HEK293 (cell line): ENCODE measurements at regions not wholly inside any gene's neighbourhood (a gene's known extent, or its start where the extent isn't known, plus 50 kb on each side); places are given as distances from the start of the nearest gene placed in this dataset.

Experiments
- CTCF ChIA-PET: fragments of 350-600 bp; formaldehyde crosslinking; extraction: SDS; loops from one replicate; lab custom pipeline; 2021; ENCODE audit warnings: antibody characterized with exemption; lab: Yijun Ruan, JAX
- POLR2A ChIA-PET: fragments of 300-600 bp; formaldehyde crosslinking; extraction: SDS; loops from one replicate; lab custom pipeline; 2020; ENCODE audit warnings: antibody characterized with exemption, inconsistent platforms; lab: Yijun Ruan, JAX
- H3K27ac ChIP-seq: fragments of 200-500 bp; sonication (Bioruptor generic); 2 replicates; pipeline ENCODE4 v1.5.1; 2014; ENCODE audit warnings: low read depth, low read length, control low read depth, inconsistent platforms; ENCODE audit errors: extremely low read depth
- H3K36me3 ChIP-seq, 2 experiments: fragments of 200-500 bp in 1 of 2; sonication (Bioruptor generic) in 1 of 2; 1 replicate in 1 of 2; 2 replicates in 1 of 2; pipeline ENCODE4 v1.5.1; 2014 to 2017; ENCODE audit warnings: inconsistent platforms in 2 of 2, low read length in 2 of 2; ENCODE audit not compliant: control insufficient read depth in 2 of 2, insufficient read depth in 1 of 2
- H3K4me1 ChIP-seq: fragments of 200-500 bp; sonication (Bioruptor generic); 2 replicates; pipeline ENCODE4 v1.5.1; 2014; ENCODE audit warnings: mild to moderate bottlenecking, low read length, inconsistent platforms; ENCODE audit not compliant: control insufficient read depth, insufficient read depth
- H3K4me3 ChIP-seq: 2 replicates; pipeline ENCODE4 v1.5.1; 2011; ENCODE audit warnings: low read depth, mild to moderate bottlenecking, control low read depth, low read length, moderate library complexity
- H3K9me3 ChIP-seq: fragments of 200-500 bp; sonication (Bioruptor generic); 2 replicates; pipeline ENCODE4 v1.5.1; 2014; ENCODE audit warnings: low read depth, low read length, inconsistent platforms; ENCODE audit not compliant: control insufficient read depth, insufficient read depth
- REST ChIP-seq: fragments of 450-650 bp; formaldehyde crosslinking; IDR thresholded peaks from 2 replicates; pipeline ENCODE4 v1.5.1; 2016; ENCODE audit warnings: missing biosample characterization, missing genetic modification characterization
- TCF7L2 ChIP-seq: IDR thresholded peaks from 2 replicates; pipeline ENCODE4 v1.6.1; 2011; ENCODE audit warnings: low read depth, mild to moderate bottlenecking, inconsistent platforms, low read length, moderate library complexity, borderline replicate concordance
- ZBTB11 ChIP-seq: fragments of 450-650 bp; formaldehyde crosslinking; conservative IDR thresholded peaks from 2 replicates; pipeline ENCODE4 v1.5.1; 2016; ENCODE audit warnings: low read depth, missing biosample characterization, missing genetic modification characterization
- ZNF2 ChIP-seq: fragments of 450-650 bp; formaldehyde crosslinking; IDR thresholded peaks from 2 replicates; pipeline ENCODE4 v1.5.1; 2016; ENCODE audit warnings: missing biosample characterization, missing genetic modification characterization
- ZNF280D ChIP-seq: fragments of 450-650 bp; formaldehyde crosslinking; IDR thresholded peaks from 2 replicates; pipeline ENCODE4 v1.5.1; 2016; ENCODE audit warnings: missing biosample characterization, missing genetic modification characterization
- ZNF311 ChIP-seq: fragments of 450-650 bp; formaldehyde crosslinking; IDR thresholded peaks from 2 replicates; pipeline ENCODE4 v1.5.1; 2017; ENCODE audit warnings: missing biosample characterization, missing genetic modification characterization, borderline replicate concordance
- ZNF426 ChIP-seq: fragments of 450-650 bp; formaldehyde crosslinking; IDR thresholded peaks from 2 replicates; pipeline ENCODE4 v1.5.1; 2017; ENCODE audit warnings: missing biosample characterization, missing genetic modification characterization, mild to moderate bottlenecking, inconsistent platforms, moderate library complexity
- ZNF555 ChIP-seq: fragments of 450-650 bp; formaldehyde crosslinking; conservative IDR thresholded peaks from 2 replicates; pipeline ENCODE4 v1.5.1; 2017; ENCODE audit warnings: missing biosample characterization, mild to moderate bottlenecking, missing genetic modification characterization, inconsistent platforms
- ZNF623 ChIP-seq: fragments of 450-650 bp; formaldehyde crosslinking; IDR thresholded peaks from 2 replicates; pipeline ENCODE4 v1.5.1; 2016; ENCODE audit warnings: missing biosample characterization, missing genetic modification characterization
- ZNF830 ChIP-seq: fragments of 450-650 bp; IDR thresholded peaks from 2 replicates; pipeline ENCODE4 v1.5.0; 2018; ENCODE audit warnings: missing biosample characterization, missing genetic modification characterization, low read depth, mild to moderate bottlenecking, moderate library complexity

DNA sequence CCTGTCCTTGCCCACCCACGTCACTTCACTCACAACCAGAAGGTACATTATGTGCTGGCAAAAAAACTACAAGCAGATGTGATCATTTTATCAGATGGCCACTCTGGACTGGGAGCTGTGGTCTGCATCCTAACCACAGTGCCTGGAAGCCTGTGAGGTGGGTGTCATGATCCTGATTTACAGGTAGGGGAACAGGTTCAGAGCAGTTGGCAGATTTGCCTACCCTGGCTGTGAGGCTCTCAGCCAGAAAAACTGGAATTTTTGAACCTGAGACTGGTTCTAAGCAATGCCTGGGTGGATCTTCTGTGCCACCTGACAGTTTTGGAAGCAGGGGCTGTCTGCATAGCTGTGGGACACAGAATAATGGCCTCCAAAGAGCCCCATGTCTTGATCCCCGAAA is 150.8 kb downstream of the SYF2 start:
- no peaks in the 10 kb centered on the region for H3K9me3 ChIP-seq
- no peaks in the 10 kb centered on the region for H3K36me3 ChIP-seq
- no peaks in the 10 kb centered on the region for H3K4me1 ChIP-seq
- TF ChIP-seq ZBTB11 (tag by site-specific recombination), result no peak
- no peak for TF ChIP-seq ZNF426
- TF ChIP-seq TCF7L2, result no peak
- no peak for TF ChIP-seq REST (tag by site-specific recombination)
- TF ChIP-seq ZNF830 (tag by site-specific recombination), result no peak
- no peak for TF ChIP-seq ZNF311 (tag by site-specific recombination)
- no peak for TF ChIP-seq ZNF555
- POLR2A ChIA-PET, result no interaction called here
- H3K4me3 ChIP-seq, result no peak overlapping the region
- CTCF ChIA-PET, result interaction anchor here (1.1 kb wide), 1 partner anchor 44 kb away, joined by 5 read pairs; no protein-coding TSS in a partner anchor
- no peak overlapping the region for H3K27ac ChIP-seq

DNA sequence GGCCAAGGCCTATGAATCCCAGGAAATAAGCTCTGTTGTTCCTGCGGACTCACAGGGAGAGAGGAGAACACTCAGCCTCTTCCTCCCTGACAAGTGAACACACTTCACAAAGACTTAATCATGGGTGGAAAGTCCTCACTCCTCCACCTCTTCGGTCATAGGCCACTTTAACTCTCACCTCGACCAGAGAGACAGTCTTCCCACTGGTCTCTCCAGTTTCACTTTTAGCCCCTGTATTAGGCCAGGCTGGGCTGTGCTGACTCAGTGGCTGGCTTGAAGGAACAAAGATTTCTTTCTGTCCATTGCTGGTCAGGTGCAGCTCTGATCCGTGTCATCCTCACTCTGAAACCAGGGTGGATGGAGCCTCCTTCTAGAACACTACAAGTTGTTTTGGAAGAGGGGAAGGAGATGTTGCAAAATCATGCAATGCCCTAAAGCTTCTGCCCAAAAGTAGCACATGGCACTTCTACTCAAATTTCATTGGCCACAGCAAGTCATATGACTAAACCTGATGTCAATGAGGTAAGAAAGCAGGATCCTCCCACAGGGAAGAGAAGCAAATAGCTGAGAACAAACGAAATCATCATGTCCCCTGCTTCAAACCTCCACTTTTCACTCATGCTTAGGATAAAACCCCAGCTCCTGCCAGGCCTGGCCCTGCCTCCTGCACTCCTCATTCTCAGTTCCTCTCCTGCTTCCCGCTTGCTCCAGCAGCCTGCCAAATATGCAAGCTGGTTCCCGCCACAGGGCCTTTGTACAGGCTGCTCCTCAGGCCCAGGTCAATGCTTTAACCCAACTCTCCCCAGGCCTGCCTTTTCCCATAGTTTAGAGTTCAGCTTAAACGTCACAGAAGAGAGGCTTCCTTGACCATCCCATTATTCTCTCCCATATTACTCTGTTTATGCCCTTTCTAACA is 150.5 kb upstream of the RUNX3 start:
- CTCF ChIA-PET, result interaction anchor here (0.6 to 1.0 kb wide), 3 partner anchors 20 to 630 kb away, joined by 3 to 4 read pairs (median 3); no protein-coding TSS in a partner anchor
- POLR2A ChIA-PET, result no interaction called here

More for the DNA sequence above, 150.5 kb upstream of the RUNX3 start:
- Histone ChIP-seq H3K4me1 (no peaks in the 10 kb centered on the region), H3K4me3 (no peak overlapping the region), H3K36me3 (no peaks in the 10 kb centered on the region), H3K27ac (no peak overlapping the region), H3K9me3 (no peaks in the 10 kb centered on the region)
- TF ChIP-seq ZNF2 (tag by site-specific recombination) (no peak), ZNF623 (tag by site-specific recombination) (peak; percentile 92), ZNF280D (no peak)
